Mesodermal cell (in vitro differentiated cells): ENCODE measurements at regions not wholly inside any gene's neighbourhood (a gene's known extent, or its start where the extent isn't known, plus 50 kb on each side); places are given as distances from the start of the nearest gene placed in this dataset.
"Not testable (repeated sequence)": the region's sequence is repeated elsewhere in the genome, so short reads cannot be mapped to it uniquely, and the experiment has no call there.

Source experiments
- H3K27ac ChIP-seq: 2 replicates; pipeline ENCODE4 v1.7.0; 2013; ENCODE audit warnings: mild to moderate bottlenecking, low read depth, low read length, moderate library complexity; ENCODE audit not compliant: severe bottlenecking
- H3K36me3 ChIP-seq: 2 replicates; pipeline ENCODE4 v1.7.1; 2013; ENCODE audit warnings: mild to moderate bottlenecking, low read length, moderate library complexity; ENCODE audit not compliant: control insufficient read depth, insufficient read depth
- H3K4me1 ChIP-seq: one replicate; pipeline ENCODE4 v1.7.1; 2013; ENCODE audit warnings: mild to moderate bottlenecking, low read length; ENCODE audit not compliant: insufficient read depth, control insufficient read depth, poor library complexity, severe bottlenecking
- H3K4me3 ChIP-seq: 2 replicates; pipeline ENCODE4 v1.7.0; 2013; ENCODE audit warnings: low read length, control low read depth, mild to moderate bottlenecking; ENCODE audit not compliant: insufficient read depth, poor library complexity, severe bottlenecking; ENCODE audit errors: extremely low read depth
- H3K9me3 ChIP-seq: 2 replicates; pipeline ENCODE4 v1.7.1; 2013; ENCODE audit warnings: mild to moderate bottlenecking, low read length, moderate library complexity; ENCODE audit not compliant: control insufficient read depth
- WGBS, 2 experiments: methylation state at CpG; one replicate each; pipeline ENCODE4 v1.1.5; 2013; ENCODE audit warnings: missing lambda C conversion rate in 2 of 2; ENCODE audit not compliant: insufficient coverage in 2 of 2; 5-methylcytosine and 5-hydroxymethylcytosine counted together

GRCh38 chr12:9474197-9474596 is 133.5 kb downstream of the KLRB1 start:
- H3K27ac ChIP-seq, H3K36me3 ChIP-seq, H3K4me1 ChIP-seq, H3K4me3 ChIP-seq, H3K9me3 ChIP-seq: not testable (repeated sequence)
- 100% methylated on average over 1 of the region's 2 CpGs; no CpG with 5 or more reads in 1 of the 2 experiments for WGBS, 2 experiments

GRCh38 chr12:9473638-9474037 is 134.1 kb downstream of the KLRB1 start:
- H3K27ac ChIP-seq: not testable (repeated sequence)

GRCh38 chr12:9471501-9471900 is 136.2 kb downstream of the KLRB1 start:
- 97 to 100% methylated on average over 2 to 3 of the region's 8 CpGs for WGBS, 2 experiments
- H3K36me3 ChIP-seq, H3K9me3 ChIP-seq, H3K4me1 ChIP-seq, H3K27ac ChIP-seq, H3K4me3 ChIP-seq: not testable (repeated sequence)

More at GRCh38 chr12:9473638-9474037, 134.1 kb downstream of the KLRB1 start:
- WGBS, 2 experiments: no CpG with 5 or more reads among the region's 1 CpG
- H3K4me1 ChIP-seq, H3K36me3 ChIP-seq, H3K9me3 ChIP-seq, H3K4me3 ChIP-seq: not testable (repeated sequence)

GRCh38 chr12:9470367-9470766 is 137.3 kb downstream of the KLRB1 start:
- not testable (repeated sequence) for H3K27ac ChIP-seq, H3K4me3 ChIP-seq
- no CpG with 5 or more reads among the region's 1 CpG for WGBS, 2 experiments

GRCh38 chr12:9469956-9470355 is 137.8 kb downstream of the KLRB1 start:
- H3K4me1 ChIP-seq, H3K9me3 ChIP-seq, H3K27ac ChIP-seq, H3K4me3 ChIP-seq, H3K36me3 ChIP-seq: not testable (repeated sequence)
- 100% methylated on average over 1 of the region's 1 CpG; no CpG with 5 or more reads in 1 of the 2 experiments for WGBS, 2 experiments

More at GRCh38 chr12:9470367-9470766, 137.3 kb downstream of the KLRB1 start:
- H3K36me3 ChIP-seq, H3K9me3 ChIP-seq, H3K4me1 ChIP-seq: not testable (repeated sequence)

GRCh38 chr12:9469463-9469862 is 138.3 kb downstream of the KLRB1 start:
- not testable (repeated sequence) for H3K36me3 ChIP-seq, H3K27ac ChIP-seq, H3K9me3 ChIP-seq, H3K4me1 ChIP-seq, H3K4me3 ChIP-seq
- 100% methylated on average over 1 of the region's 2 CpGs; no CpG with 5 or more reads in 1 of the 2 experiments for WGBS, 2 experiments

GRCh38 chr12:9468998-9469397 is 138.7 kb downstream of the KLRB1 start:
- not testable (repeated sequence) for H3K36me3 ChIP-seq, H3K9me3 ChIP-seq
- 32 to 80% methylated on average over 2 to 4 of the region's 6 CpGs for WGBS, 2 experiments

GRCh38 chr12:9468144-9468543 is 139.6 kb downstream of the KLRB1 start:
- WGBS, 2 experiments: no CpG with 5 or more reads among the region's 1 CpG
- H3K4me3 ChIP-seq: not testable (repeated sequence)

More at GRCh38 chr12:9468998-9469397, 138.7 kb downstream of the KLRB1 start:
- not testable (repeated sequence) for H3K4me1 ChIP-seq, H3K27ac ChIP-seq, H3K4me3 ChIP-seq

GRCh38 chr12:9464408-9464807 is 143.3 kb downstream of the KLRB1 start:
- H3K4me1 ChIP-seq: no peaks in the 10 kb centered on the region
- no peaks in the 10 kb centered on the region for H3K36me3 ChIP-seq
- WGBS, 2 experiments: 89 to 90% methylated on average over 4 of the region's 4 CpGs

More at GRCh38 chr12:9468144-9468543, 139.6 kb downstream of the KLRB1 start:
- H3K9me3 ChIP-seq, H3K4me1 ChIP-seq, H3K27ac ChIP-seq, H3K36me3 ChIP-seq: not testable (repeated sequence)

GRCh38 chr12:9455516-9455915 is 152.2 kb downstream of the KLRB1 start:
- not testable (repeated sequence) for H3K9me3 ChIP-seq, H3K36me3 ChIP-seq, H3K27ac ChIP-seq, H3K4me3 ChIP-seq, H3K4me1 ChIP-seq
- WGBS, 2 experiments: 83% methylated on average over 1 of the region's 4 CpGs; no CpG with 5 or more reads in 1 of the 2 experiments

More at GRCh38 chr12:9464408-9464807, 143.3 kb downstream of the KLRB1 start:
- Histone ChIP-seq H3K4me3 (no peak overlapping the region), H3K27ac (no peak overlapping the region), H3K9me3 (no peaks in the 10 kb centered on the region)

- not testable (repeated sequence) for H3K36me3 ChIP-seq, H3K27ac ChIP-seq, H3K4me3 ChIP-seq, H3K4me1 ChIP-seq, H3K9me3 ChIP-seq
- WGBS, 2 experiments: 80 to 86% methylated on average over 1 of the region's 2 CpGs
Measured at GRCh38 chr12:9454021-9454420, 153.7 kb downstream of the KLRB1 start.
